ENCODE measurements at regions not wholly inside any gene's neighbourhood (a gene's known extent, or its start where the extent isn't known, plus 50 kb on each side); places are given as distances from the start of the nearest gene placed in this dataset.

- H4K20me1 ChIP-seq (replicated peaks in 1 of 2; ENCODE audit: control insufficient read depth in 1 of 2, insufficient read depth in 2 of 2, low read length in 2 of 2), result no peaks in the 10 kb centered on the region
- no peaks in the 10 kb centered on the region for H3K79me1 ChIP-seq (ENCODE audit: low read depth, low read length)
- ChIA-PET POLR2A (ENCODE audit: partially characterized antibody) (no interaction called here), CTCF (ENCODE audit: partially characterized antibody) (interaction anchor here (0.7 to 1.6 kb wide), 4 partner anchors 10 to 156 kb away, joined by 3 to 6 read pairs (median 4); no protein-coding TSS in a partner anchor)
- DNase-seq (ENCODE audit: low read depth in 1 of 2, low spot score in 2 of 2), result no peak
- FAIRE-seq, result no peak
- H3K23me2 ChIP-seq (ENCODE audit: low read depth, low read length), result no peaks in the 10 kb centered on the region
- H2BK5ac ChIP-seq (ENCODE audit: low read depth, low read length), result no peak overlapping the region
- no peak overlapping the region for H2BK20ac ChIP-seq (ENCODE audit: low read length)
- H2BK15ac ChIP-seq (ENCODE audit: low read length), result no peak overlapping the region
- no peak overlapping the region for H2BK12ac ChIP-seq (ENCODE audit: low read depth, low read length)
- no peak overlapping the region for H3K4me3 ChIP-seq (ENCODE audit: extremely low read depth in 1 of 4, insufficient read depth in 2 of 4, low read depth in 3 of 4, low read length in 4 of 4)
- H3K14ac ChIP-seq (ENCODE audit: insufficient read length), result no peak overlapping the region
- peaks cover 0 to 4% (median 0%) of the 10 kb centered on the region in 4 experiments; a peak in 1 of 7 replicates for H3K4me1 ChIP-seq (replicated peaks in 1 of 4; ENCODE audit: control insufficient read depth in 3 of 4, insufficient read depth in 4 of 4, low read length in 3 of 4)
- H4K8ac ChIP-seq (ENCODE audit: extremely low read depth, insufficient read depth, low read length), result no peak overlapping the region
- no peak overlapping the region for H3K23ac ChIP-seq (ENCODE audit: insufficient read length)
- no peak overlapping the region for H2AFZ ChIP-seq (ENCODE audit: low read length)
- H3K4me2 ChIP-seq (ENCODE audit: insufficient read depth in 1 of 2, low read depth in 2 of 2, low read length in 2 of 2), result no peak overlapping the region
- no peak overlapping the region for H3K4ac ChIP-seq (replicated peaks; ENCODE audit: insufficient read length, low read depth, low read length)
- WGBS, 2 experiments (ENCODE audit: extremely low coverage in 1 of 2, insufficient coverage in 1 of 2, insufficient read length in 1 of 2, insufficient replicate concordance in 2 of 2, low coverage in 1 of 2, low lambda C conversion rate in 2 of 2, missing lambda C conversion rate in 1 of 2), result 100% methylated on average over 1 of the region's 3 CpGs; no CpG with 5 or more reads in 1 of the 2 experiments
- no peak overlapping the region for H4K5ac ChIP-seq (ENCODE audit: insufficient read length, low read depth, low read length)
- H2BK120ac ChIP-seq (replicated peaks; ENCODE audit: low read depth, low read length), result no peak overlapping the region
- no peaks in the 10 kb centered on the region; a peak in 2 of 8 replicates for H3K36me3 ChIP-seq (ENCODE audit: control insufficient read depth in 2 of 4, insufficient read depth in 4 of 4, low read length in 3 of 4)
- TF ChIP-seq RXRA (IDR thresholded peaks at IDR 0.05; ENCODE audit: insufficient read depth, low read depth, low read length) (no peak), CHD2 (IDR thresholded peaks at IDR 0.05; ENCODE audit: low read length) (no peak), FOSL1 (IDR thresholded peaks at IDR 0.05; ENCODE audit: insufficient read depth, low read depth, low read length) (no peak), KDM4A (IDR thresholded peaks at IDR 0.05; ENCODE audit: low read depth, low read length, severe bottlenecking) (no peak), SRF (IDR thresholded peaks at IDR 0.05; ENCODE audit: low read depth, low read length) (no peak)
- H4K91ac ChIP-seq (replicated peaks; ENCODE audit: insufficient read length, low read length), result no peak overlapping the region
- H3K79me2 ChIP-seq (ENCODE audit: control insufficient read depth in 1 of 2, insufficient read depth in 2 of 2, low read length in 2 of 2), result no peaks in the 10 kb centered on the region
- no peak overlapping the region for H2AK5ac ChIP-seq (ENCODE audit: low read depth, low read length)
- no peak overlapping the region for H3K27ac ChIP-seq (ENCODE audit: low read depth, low read length)
- peaks cover 5 to 11% of the 10 kb centered on the region in 2 experiments for H3K9me3 ChIP-seq (ENCODE audit: insufficient read depth in 2 of 2, low read depth in 1 of 2, low read length in 1 of 2)
- no peak overlapping the region for H3K56ac ChIP-seq (replicated peaks; ENCODE audit: insufficient read length, low read depth, low read length)
- no peak overlapping the region for H3K9ac ChIP-seq (replicated peaks in 1 of 4; ENCODE audit: extremely low read depth in 1 of 4, low read depth in 3 of 4, low read length in 3 of 4)
- H3K27me3 ChIP-seq (replicated peaks in 1 of 4; ENCODE audit: control insufficient read depth in 3 of 4, extremely low read depth in 1 of 4, insufficient read depth in 3 of 4, low read length in 3 of 4), result no peaks in the 10 kb centered on the region; a peak in 1 of 7 replicates
- H3K18ac ChIP-seq (ENCODE audit: extremely low read depth, low read length), result no peak overlapping the region
Observed at GRCh38 chr6:150529646-150530045, 70.0 kb upstream of the PLEKHG1 start.

Data from H1 (cell line).